GM06990 (cell line): ENCODE measurements at regions not wholly inside any gene's neighbourhood (a gene's known extent, or its start where the extent isn't known, plus 50 kb on each side); places are given as distances from the start of the nearest gene placed in this dataset.

Source experiments
- DNase-seq: peaks from one replicate; pipeline ENCODE4 v3.0.0-alpha.2; 2011; ENCODE audit not compliant: insufficient read length; ENCODE audit errors: extremely low read depth
- H3K27me3 ChIP-seq: replicated peaks from 2 replicates; pipeline ENCODE4 v1.6.0; 2011; ENCODE audit warnings: low read length; ENCODE audit not compliant: control insufficient read depth, insufficient read depth
- H3K36me3 ChIP-seq: 2 replicates; pipeline ENCODE4 v1.5.1; 2011; ENCODE audit warnings: low read length; ENCODE audit not compliant: control insufficient read depth, insufficient read depth
- H3K4me3 ChIP-seq: replicated peaks from 2 replicates; pipeline ENCODE4 v1.5.1; 2011; ENCODE audit warnings: low read depth, mild to moderate bottlenecking, control low read depth, low read length
- TF ChIP-seq, protein P1 (sequence below): IDR thresholded peaks from 2 replicates; pipeline ENCODE4 v1.5.1; 2011; ENCODE audit warnings: low read length, control low read depth, mild to moderate bottlenecking, inconsistent platforms; ENCODE audit not compliant: insufficient read depth, poor library complexity, severe bottlenecking

DNA sequence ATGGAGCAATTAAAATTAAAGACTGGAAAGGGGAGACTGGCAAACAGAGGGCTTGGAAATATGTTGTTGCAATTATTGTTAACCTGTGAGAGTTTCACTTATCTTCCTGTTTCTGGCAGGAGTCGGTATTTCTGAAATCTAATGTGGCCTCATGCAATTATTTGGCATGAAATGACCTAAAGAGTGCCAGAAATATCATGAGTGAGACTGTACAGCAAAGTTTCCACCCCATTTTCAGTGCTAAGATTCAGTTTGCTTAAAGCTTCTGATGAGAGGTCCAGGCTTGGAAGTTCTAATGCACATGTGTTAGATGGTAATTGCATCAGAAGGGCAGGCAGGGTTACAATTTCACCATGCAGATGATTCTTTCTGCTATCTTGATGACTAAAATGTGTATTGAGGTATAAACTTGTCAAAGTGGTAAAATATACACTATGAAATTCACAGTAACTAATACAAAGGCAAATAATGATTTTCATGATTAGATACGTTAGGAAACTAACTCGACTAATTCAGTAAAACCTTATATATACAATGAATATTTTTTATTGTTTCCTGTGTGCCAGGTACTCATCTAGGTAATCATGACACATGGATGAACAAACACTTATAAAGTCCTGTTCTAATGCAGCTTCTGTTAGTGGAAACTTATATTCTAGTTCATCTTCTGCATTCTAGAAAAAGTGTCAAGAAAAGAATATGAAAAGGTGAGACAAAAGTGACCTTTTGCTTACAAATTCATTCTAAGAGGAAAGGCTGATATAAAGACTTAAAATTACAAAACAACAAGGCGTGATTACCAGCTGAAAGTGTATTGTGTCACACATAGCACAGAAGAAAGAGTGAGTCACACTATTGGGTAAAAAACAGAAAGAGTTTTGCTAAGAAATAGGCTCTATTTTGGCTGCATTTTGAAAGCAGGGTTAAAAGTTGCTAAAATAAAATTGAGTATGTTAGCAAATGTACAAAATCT is 533.4 kb upstream of the SEMA3D start:
- H3K36me3 ChIP-seq = no peaks in the 10 kb centered on the region
- no peak for DNase-seq
- TF ChIP-seq, protein P1, sequence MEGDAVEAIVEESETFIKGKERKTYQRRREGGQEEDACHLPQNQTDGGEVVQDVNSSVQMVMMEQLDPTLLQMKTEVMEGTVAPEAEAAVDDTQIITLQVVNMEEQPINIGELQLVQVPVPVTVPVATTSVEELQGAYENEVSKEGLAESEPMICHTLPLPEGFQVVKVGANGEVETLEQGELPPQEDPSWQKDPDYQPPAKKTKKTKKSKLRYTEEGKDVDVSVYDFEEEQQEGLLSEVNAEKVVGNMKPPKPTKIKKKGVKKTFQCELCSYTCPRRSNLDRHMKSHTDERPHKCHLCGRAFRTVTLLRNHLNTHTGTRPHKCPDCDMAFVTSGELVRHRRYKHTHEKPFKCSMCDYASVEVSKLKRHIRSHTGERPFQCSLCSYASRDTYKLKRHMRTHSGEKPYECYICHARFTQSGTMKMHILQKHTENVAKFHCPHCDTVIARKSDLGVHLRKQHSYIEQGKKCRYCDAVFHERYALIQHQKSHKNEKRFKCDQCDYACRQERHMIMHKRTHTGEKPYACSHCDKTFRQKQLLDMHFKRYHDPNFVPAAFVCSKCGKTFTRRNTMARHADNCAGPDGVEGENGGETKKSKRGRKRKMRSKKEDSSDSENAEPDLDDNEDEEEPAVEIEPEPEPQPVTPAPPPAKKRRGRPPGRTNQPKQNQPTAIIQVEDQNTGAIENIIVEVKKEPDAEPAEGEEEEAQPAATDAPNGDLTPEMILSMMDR = no peak
- no peak overlapping the region for H3K4me3 ChIP-seq
- no peaks in the 10 kb centered on the region for H3K27me3 ChIP-seq

DNA sequence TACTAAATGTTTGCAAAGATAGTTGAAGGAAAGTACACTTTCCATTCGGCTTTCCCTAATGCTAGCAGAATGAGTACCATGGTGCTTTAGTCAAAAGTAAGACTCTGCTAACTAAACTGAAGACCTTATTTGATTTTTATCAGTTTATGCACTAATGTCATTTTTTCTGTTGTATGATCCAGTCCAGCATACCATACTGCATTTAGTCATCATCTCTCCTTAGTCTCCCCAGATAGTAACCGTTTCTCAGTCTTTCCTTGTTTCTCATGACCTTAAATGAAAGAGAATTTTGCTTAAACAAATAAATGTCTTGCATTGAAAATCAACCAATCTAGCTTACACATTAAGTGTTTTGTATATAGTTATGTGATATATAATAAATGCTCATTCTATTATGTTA is 529.5 kb upstream of the SEMA3D start:
- H3K36me3 ChIP-seq = no peaks in the 10 kb centered on the region
- TF ChIP-seq, protein P1 = no peak
- no peaks in the 10 kb centered on the region for H3K27me3 ChIP-seq
- DNase-seq = no peak
- H3K4me3 ChIP-seq = no peak overlapping the region

DNA sequence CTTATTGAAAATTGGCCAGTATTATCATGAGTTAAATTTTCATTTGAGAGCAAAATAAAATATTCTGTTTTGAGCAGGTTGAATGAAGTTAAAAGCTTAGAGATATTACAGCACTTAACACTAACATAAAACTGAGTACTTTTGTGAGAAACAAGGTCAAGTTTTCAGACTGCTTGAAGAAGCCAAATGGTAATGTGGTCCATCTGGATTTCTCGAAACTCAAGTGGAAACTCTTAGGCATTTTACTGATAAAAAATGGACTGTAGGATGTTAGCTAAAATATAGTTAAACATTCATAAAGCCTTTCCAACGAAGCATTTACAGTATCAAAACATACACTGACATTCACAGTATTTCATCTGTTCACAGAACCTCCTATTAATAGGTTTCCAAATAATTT is 528.1 kb upstream of the SEMA3D start:
- DNase-seq = no peak
- no peaks in the 10 kb centered on the region for H3K36me3 ChIP-seq

DNA sequence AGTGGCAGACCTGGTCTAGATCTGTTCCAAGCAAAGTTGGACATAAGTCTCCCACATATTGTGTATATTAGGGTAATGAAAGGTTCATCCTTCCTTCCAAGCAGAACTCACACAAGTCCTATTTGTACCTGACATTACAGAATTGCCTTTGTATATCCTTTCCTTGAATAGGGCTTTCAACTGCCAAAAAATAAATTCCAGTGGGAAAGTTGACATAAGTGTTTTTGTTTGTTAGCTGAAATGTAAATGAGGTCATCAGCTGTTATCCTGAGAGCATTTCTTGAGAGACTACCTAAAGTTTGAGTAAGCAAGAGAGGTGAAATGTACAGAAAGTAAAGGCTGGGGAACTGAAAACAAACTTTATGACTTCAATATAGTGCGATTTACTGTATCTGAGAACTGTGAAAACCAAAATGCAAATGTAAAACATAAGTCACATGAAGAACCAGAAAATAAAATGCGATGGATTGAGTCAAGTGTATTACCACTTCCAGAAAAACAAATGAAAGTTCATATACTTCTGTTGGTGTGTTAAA is 527.3 kb upstream of the SEMA3D start:
- DNase-seq = no peak
- no peak overlapping the region for H3K4me3 ChIP-seq
- no peaks in the 10 kb centered on the region for H3K27me3 ChIP-seq
- H3K36me3 ChIP-seq = no peaks in the 10 kb centered on the region
- TF ChIP-seq, protein P1 = no peak

More for the DNA sequence above, 528.1 kb upstream of the SEMA3D start:
- Histone ChIP-seq H3K4me3 (no peak overlapping the region), H3K27me3 (no peaks in the 10 kb centered on the region)
- TF ChIP-seq, protein P1 = no peak

DNA sequence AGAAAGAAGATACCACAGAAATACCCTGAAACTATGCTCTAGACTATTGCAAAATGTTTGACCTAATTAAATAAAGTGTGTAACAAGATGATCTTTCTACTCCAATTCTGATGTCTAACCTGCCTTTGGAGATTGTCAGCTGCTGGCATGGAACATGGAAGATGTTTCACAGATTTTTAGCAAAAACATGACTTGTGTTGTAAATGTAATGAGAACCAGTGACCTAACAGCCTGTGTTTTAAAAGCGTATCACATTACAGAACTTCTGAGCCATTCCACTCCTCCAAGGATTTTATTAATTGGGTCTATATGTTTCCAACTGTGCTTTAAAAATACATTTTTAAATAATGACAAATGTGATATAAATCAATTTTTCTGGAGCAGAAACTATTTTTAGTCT is 526.3 kb upstream of the SEMA3D start:
- TF ChIP-seq, protein P1 = no peak
- Histone ChIP-seq H3K27me3 (no peaks in the 10 kb centered on the region), H3K36me3 (no peaks in the 10 kb centered on the region), H3K4me3 (no peak overlapping the region)
- no peak for DNase-seq
